ENCODE measurements at regions not wholly inside any gene's neighbourhood (a gene's known extent, or its start where the extent isn't known, plus 50 kb on each side); places are given as distances from the start of the nearest gene placed in this dataset.

DNA sequence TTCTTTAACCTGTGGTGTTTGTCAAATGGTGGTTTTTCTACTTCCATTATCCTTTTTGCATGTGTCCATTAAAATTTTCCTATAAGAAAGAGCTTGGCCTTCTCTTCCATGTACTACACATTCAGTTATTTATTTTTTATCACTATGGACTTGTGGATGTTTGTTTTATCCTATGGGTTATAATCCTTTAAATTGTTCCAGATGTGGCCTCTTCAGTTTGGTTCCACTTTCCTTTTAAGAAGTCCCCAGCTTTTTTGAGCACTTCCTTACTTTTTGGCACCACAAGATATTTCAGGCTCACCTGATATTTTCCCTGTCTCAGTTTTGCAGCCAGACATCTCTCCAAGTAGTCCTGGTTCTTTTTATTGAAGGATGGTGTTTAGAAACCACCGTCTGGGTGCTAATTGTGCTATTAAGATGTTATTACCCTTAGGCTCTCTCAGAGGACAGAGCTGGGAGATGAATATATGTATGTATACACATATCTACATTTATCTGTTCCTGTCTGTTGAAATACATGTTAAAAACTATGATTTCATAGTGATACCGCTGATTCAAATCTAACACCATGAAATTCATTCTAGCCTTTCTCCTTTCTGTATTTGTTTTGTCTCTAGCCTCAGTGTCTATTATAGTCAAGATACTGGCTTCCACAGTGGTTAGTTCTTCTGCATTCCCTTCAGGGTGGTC, 408.5 kb upstream of the RGS6 start:
- TF ChIP-seq, protein P1, sequence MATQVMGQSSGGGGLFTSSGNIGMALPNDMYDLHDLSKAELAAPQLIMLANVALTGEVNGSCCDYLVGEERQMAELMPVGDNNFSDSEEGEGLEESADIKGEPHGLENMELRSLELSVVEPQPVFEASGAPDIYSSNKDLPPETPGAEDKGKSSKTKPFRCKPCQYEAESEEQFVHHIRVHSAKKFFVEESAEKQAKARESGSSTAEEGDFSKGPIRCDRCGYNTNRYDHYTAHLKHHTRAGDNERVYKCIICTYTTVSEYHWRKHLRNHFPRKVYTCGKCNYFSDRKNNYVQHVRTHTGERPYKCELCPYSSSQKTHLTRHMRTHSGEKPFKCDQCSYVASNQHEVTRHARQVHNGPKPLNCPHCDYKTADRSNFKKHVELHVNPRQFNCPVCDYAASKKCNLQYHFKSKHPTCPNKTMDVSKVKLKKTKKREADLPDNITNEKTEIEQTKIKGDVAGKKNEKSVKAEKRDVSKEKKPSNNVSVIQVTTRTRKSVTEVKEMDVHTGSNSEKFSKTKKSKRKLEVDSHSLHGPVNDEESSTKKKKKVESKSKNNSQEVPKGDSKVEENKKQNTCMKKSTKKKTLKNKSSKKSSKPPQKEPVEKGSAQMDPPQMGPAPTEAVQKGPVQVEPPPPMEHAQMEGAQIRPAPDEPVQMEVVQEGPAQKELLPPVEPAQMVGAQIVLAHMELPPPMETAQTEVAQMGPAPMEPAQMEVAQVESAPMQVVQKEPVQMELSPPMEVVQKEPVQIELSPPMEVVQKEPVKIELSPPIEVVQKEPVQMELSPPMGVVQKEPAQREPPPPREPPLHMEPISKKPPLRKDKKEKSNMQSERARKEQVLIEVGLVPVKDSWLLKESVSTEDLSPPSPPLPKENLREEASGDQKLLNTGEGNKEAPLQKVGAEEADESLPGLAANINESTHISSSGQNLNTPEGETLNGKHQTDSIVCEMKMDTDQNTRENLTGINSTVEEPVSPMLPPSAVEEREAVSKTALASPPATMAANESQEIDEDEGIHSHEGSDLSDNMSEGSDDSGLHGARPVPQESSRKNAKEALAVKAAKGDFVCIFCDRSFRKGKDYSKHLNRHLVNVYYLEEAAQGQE (IDR thresholded peaks at IDR 0.05; ENCODE audit: unreplicated experiment) = no peak
- TF ChIP-seq EZH2 (IDR thresholded peaks at IDR 0.05; ENCODE audit: low read depth, unreplicated experiment) (no peak), POLR2AphosphoS5 (IDR thresholded peaks at IDR 0.05; ENCODE audit: low read depth) (no peak), EZH2phosphoT487 (IDR thresholded peaks at IDR 0.05; ENCODE audit: unreplicated experiment) (no peak), NANOG (IDR thresholded peaks at IDR 0.05; ENCODE audit: borderline replicate concordance) (no peak), JUNB (IDR thresholded peaks at IDR 0.05; ENCODE audit: unreplicated experiment) (no peak)
- TF ChIP-seq, protein P2, sequence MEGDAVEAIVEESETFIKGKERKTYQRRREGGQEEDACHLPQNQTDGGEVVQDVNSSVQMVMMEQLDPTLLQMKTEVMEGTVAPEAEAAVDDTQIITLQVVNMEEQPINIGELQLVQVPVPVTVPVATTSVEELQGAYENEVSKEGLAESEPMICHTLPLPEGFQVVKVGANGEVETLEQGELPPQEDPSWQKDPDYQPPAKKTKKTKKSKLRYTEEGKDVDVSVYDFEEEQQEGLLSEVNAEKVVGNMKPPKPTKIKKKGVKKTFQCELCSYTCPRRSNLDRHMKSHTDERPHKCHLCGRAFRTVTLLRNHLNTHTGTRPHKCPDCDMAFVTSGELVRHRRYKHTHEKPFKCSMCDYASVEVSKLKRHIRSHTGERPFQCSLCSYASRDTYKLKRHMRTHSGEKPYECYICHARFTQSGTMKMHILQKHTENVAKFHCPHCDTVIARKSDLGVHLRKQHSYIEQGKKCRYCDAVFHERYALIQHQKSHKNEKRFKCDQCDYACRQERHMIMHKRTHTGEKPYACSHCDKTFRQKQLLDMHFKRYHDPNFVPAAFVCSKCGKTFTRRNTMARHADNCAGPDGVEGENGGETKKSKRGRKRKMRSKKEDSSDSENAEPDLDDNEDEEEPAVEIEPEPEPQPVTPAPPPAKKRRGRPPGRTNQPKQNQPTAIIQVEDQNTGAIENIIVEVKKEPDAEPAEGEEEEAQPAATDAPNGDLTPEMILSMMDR (conservative IDR thresholded peaks at IDR 0.05; ENCODE audit: low read depth in 2 of 2) = no peak
- TF ChIP-seq, protein P3, sequence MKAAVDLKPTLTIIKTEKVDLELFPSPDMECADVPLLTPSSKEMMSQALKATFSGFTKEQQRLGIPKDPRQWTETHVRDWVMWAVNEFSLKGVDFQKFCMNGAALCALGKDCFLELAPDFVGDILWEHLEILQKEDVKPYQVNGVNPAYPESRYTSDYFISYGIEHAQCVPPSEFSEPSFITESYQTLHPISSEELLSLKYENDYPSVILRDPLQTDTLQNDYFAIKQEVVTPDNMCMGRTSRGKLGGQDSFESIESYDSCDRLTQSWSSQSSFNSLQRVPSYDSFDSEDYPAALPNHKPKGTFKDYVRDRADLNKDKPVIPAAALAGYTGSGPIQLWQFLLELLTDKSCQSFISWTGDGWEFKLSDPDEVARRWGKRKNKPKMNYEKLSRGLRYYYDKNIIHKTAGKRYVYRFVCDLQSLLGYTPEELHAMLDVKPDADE (IDR thresholded peaks at IDR 0.05) = no peak

Measured in GM23338 (cell line).